ENCODE measurements at regions not wholly inside any gene's neighbourhood (a gene's known extent, or its start where the extent isn't known, plus 50 kb on each side); places are given as distances from the start of the nearest gene placed in this dataset.
"Not testable (repeated sequence)": the region's sequence is repeated elsewhere in the genome, so short reads cannot be mapped to it uniquely, and the experiment has no call there.

- H3K27ac ChIP-seq (ENCODE audit: insufficient read depth, low read length, poor library complexity, severe bottlenecking) = no peak overlapping the region
- H3K36me3 ChIP-seq (ENCODE audit: control insufficient read depth, insufficient read depth, low read length) = no peaks in the 10 kb centered on the region
- no peak overlapping the region for H3K4me3 ChIP-seq (ENCODE audit: insufficient read depth, low read depth, low read length, poor library complexity, severe bottlenecking)
- H3K9me3 ChIP-seq (ENCODE audit: control insufficient read depth, low read length) = no peaks in the 10 kb centered on the region
- no peaks in the 10 kb centered on the region for H3K27me3 ChIP-seq (replicated peaks; ENCODE audit: control insufficient read depth, insufficient read depth, low read length, poor library complexity, severe bottlenecking)
- DNase-seq = no peak
- no peaks in the 10 kb centered on the region for H3K4me1 ChIP-seq (ENCODE audit: control insufficient read depth, insufficient read depth, low read length, poor library complexity, severe bottlenecking)
Observed at GRCh38 chr21:28696844-28697410, 295.8 kb downstream of the LTN1 start.

GRCh38 chr21:28693476-28693875 lies 299.2 kb downstream of the LTN1 start:
- Histone ChIP-seq H3K4me3 (ENCODE audit: insufficient read depth, low read depth, low read length, poor library complexity, severe bottlenecking) (no peak overlapping the region), H3K4me1 (ENCODE audit: control insufficient read depth, insufficient read depth, low read length, poor library complexity, severe bottlenecking) (no peaks in the 10 kb centered on the region), H3K36me3 (ENCODE audit: control insufficient read depth, insufficient read depth, low read length) (no peaks in the 10 kb centered on the region), H3K9me3 (ENCODE audit: control insufficient read depth, low read length) (no peaks in the 10 kb centered on the region), H3K27me3 (replicated peaks; ENCODE audit: control insufficient read depth, insufficient read depth, low read length, poor library complexity, severe bottlenecking) (no peaks in the 10 kb centered on the region), H3K27ac (ENCODE audit: insufficient read depth, low read length, poor library complexity, severe bottlenecking) (no peak overlapping the region)
- no peak for DNase-seq

DNA sequence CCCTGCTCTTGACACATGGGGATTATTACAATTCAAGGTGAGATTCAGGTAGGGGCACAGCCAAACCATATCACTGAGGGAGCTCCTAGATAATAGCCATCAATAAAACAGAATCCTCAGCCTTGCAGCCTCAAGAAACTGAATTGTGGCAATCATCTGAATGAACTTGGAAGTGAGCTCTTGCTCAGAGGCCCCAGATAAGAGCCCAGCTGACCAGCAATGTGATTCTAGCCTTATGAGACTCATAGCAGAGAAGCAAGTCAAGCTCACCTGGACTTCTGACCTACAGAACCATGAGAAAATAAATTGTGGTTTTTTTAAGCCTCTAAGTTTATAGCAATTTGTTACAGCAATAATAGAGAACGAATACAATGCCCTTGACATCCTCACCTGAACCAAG lies 302.5 kb downstream of the LTN1 start:
- Histone ChIP-seq H3K4me3 (ENCODE audit: insufficient read depth, low read depth, low read length, poor library complexity, severe bottlenecking) (no peak overlapping the region), H3K4me1 (ENCODE audit: control insufficient read depth, insufficient read depth, low read length, poor library complexity, severe bottlenecking) (no peaks in the 10 kb centered on the region), H3K27ac (ENCODE audit: insufficient read depth, low read length, poor library complexity, severe bottlenecking) (no peak overlapping the region), H3K36me3 (ENCODE audit: control insufficient read depth, insufficient read depth, low read length) (no peaks in the 10 kb centered on the region), H3K27me3 (replicated peaks; ENCODE audit: control insufficient read depth, insufficient read depth, low read length, poor library complexity, severe bottlenecking) (no peaks in the 10 kb centered on the region), H3K9me3 (ENCODE audit: control insufficient read depth, low read length) (no peaks in the 10 kb centered on the region)
- DNase-seq = no peak

GRCh38 chr21:28688381-28688780 lies 304.3 kb downstream of the LTN1 start:
- Histone ChIP-seq H3K36me3 (ENCODE audit: control insufficient read depth, insufficient read depth, low read length) (no peaks in the 10 kb centered on the region), H3K27ac (ENCODE audit: insufficient read depth, low read length, poor library complexity, severe bottlenecking) (no peak overlapping the region), H3K9me3 (ENCODE audit: control insufficient read depth, low read length) (no peaks in the 10 kb centered on the region), H3K4me3 (ENCODE audit: insufficient read depth, low read depth, low read length, poor library complexity, severe bottlenecking) (no peak overlapping the region), H3K27me3 (replicated peaks; ENCODE audit: control insufficient read depth, insufficient read depth, low read length, poor library complexity, severe bottlenecking) (no peaks in the 10 kb centered on the region), H3K4me1 (ENCODE audit: control insufficient read depth, insufficient read depth, low read length, poor library complexity, severe bottlenecking) (no peaks in the 10 kb centered on the region)
- DNase-seq = no peak

DNA sequence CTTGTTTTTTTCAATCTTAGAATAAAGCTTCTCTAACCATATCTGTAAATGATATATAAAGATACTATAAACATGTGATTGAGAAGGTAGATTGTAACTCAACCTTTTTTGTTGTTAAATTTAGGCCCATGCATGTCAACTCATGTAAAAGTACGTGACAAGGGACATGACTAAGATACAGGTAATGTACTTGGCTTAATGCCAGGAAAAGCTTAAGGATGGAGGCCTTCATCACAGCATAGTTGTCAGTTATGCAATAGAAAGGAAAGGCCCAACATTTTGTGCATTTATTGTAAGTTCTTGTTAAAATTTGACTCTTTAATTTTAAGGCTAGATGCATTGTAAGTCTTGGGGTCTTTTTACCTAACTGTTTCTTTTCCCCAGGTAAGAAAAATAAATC lies 305.1 kb downstream of the LTN1 start:
- H3K36me3 ChIP-seq (ENCODE audit: control insufficient read depth, insufficient read depth, low read length) = no peaks in the 10 kb centered on the region
- no peak overlapping the region for H3K27ac ChIP-seq (ENCODE audit: insufficient read depth, low read length, poor library complexity, severe bottlenecking)
- H3K9me3 ChIP-seq (ENCODE audit: control insufficient read depth, low read length) = no peaks in the 10 kb centered on the region
- DNase-seq = no peak
- no peaks in the 10 kb centered on the region for H3K27me3 ChIP-seq (replicated peaks; ENCODE audit: control insufficient read depth, insufficient read depth, low read length, poor library complexity, severe bottlenecking)
- no peak overlapping the region for H3K4me3 ChIP-seq (ENCODE audit: insufficient read depth, low read depth, low read length, poor library complexity, severe bottlenecking)
- no peaks in the 10 kb centered on the region for H3K4me1 ChIP-seq (ENCODE audit: control insufficient read depth, insufficient read depth, low read length, poor library complexity, severe bottlenecking)

DNA sequence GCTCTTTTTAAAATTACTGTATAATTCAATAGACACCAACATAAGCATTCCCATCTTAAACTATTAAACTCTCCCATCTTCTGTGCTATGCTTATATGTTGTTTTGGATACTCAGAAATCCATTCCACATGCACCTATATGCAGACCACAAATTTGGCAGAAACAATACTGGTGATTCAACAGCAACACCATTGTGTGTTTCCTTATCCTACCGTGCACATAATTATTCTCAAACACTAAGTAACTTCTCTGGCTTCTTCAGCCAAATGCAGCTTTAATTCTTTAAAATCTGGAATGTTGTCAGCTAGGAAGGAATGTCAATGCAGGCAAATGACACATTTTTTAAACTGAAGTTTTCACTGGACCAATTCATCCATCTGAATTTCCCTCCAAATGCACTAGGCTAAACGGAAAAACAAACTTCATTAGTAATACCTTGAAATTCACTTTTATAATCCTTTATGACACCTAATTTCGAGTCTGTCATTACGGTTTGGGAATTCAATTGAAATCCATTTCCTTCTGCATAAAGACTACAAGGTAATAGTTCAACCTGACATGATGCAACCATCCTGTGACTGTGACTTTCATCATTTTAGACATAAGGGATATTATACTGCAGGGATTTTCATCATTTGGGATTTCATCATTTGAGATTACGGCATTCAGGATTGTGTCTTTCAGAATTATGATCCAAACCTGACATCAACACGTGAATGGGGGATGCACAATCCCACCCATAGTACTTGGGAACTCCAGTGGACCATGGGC lies 308.5 kb downstream of the LTN1 start:
- no peaks in the 10 kb centered on the region for H3K36me3 ChIP-seq (ENCODE audit: control insufficient read depth, insufficient read depth, low read length)
- no peak overlapping the region for H3K27ac ChIP-seq (ENCODE audit: insufficient read depth, low read length, poor library complexity, severe bottlenecking)
- no peaks in the 10 kb centered on the region for H3K4me1 ChIP-seq (ENCODE audit: control insufficient read depth, insufficient read depth, low read length, poor library complexity, severe bottlenecking)
- DNase-seq = no peak
- no peaks in the 10 kb centered on the region for H3K9me3 ChIP-seq (ENCODE audit: control insufficient read depth, low read length)
- no peak overlapping the region for H3K4me3 ChIP-seq (ENCODE audit: insufficient read depth, low read depth, low read length, poor library complexity, severe bottlenecking)
- no peaks in the 10 kb centered on the region for H3K27me3 ChIP-seq (replicated peaks; ENCODE audit: control insufficient read depth, insufficient read depth, low read length, poor library complexity, severe bottlenecking)

DNA sequence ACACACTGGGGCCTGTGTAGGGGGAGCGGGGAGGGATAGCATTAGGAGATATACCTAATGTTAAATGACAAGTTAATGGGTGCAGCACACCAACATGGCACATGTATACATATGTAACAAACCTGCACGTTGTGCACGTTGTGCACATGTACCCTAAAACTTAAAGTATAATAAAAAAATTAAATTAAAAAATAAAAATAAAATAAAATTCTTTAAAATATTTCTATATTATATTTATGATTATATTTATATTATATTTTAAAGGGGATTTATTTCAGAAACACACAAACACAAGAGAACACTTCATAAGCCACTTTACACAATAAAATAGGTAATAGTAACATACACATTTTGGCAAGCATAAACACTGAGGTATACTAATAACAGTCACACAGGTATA lies 309.8 kb downstream of the LTN1 start:
- H3K27ac ChIP-seq (ENCODE audit: insufficient read depth, low read length, poor library complexity, severe bottlenecking); H3K4me1 ChIP-seq (ENCODE audit: control insufficient read depth, insufficient read depth, low read length, poor library complexity, severe bottlenecking); DNase-seq; H3K9me3 ChIP-seq (ENCODE audit: control insufficient read depth, low read length); H3K36me3 ChIP-seq (ENCODE audit: control insufficient read depth, insufficient read depth, low read length); H3K4me3 ChIP-seq (ENCODE audit: insufficient read depth, low read depth, low read length, poor library complexity, severe bottlenecking); H3K27me3 ChIP-seq (replicated peaks; ENCODE audit: control insufficient read depth, insufficient read depth, low read length, poor library complexity, severe bottlenecking): not testable (repeated sequence)

- not testable (repeated sequence) for H3K27me3 ChIP-seq (replicated peaks; ENCODE audit: control insufficient read depth, insufficient read depth, low read length, poor library complexity, severe bottlenecking); H3K27ac ChIP-seq (ENCODE audit: insufficient read depth, low read length, poor library complexity, severe bottlenecking); H3K4me3 ChIP-seq (ENCODE audit: insufficient read depth, low read depth, low read length, poor library complexity, severe bottlenecking); H3K4me1 ChIP-seq (ENCODE audit: control insufficient read depth, insufficient read depth, low read length, poor library complexity, severe bottlenecking); H3K36me3 ChIP-seq (ENCODE audit: control insufficient read depth, insufficient read depth, low read length); H3K9me3 ChIP-seq (ENCODE audit: control insufficient read depth, low read length); DNase-seq
Observed at GRCh38 chr21:28677096-28677495, 315.6 kb downstream of the LTN1 start.

DNA sequence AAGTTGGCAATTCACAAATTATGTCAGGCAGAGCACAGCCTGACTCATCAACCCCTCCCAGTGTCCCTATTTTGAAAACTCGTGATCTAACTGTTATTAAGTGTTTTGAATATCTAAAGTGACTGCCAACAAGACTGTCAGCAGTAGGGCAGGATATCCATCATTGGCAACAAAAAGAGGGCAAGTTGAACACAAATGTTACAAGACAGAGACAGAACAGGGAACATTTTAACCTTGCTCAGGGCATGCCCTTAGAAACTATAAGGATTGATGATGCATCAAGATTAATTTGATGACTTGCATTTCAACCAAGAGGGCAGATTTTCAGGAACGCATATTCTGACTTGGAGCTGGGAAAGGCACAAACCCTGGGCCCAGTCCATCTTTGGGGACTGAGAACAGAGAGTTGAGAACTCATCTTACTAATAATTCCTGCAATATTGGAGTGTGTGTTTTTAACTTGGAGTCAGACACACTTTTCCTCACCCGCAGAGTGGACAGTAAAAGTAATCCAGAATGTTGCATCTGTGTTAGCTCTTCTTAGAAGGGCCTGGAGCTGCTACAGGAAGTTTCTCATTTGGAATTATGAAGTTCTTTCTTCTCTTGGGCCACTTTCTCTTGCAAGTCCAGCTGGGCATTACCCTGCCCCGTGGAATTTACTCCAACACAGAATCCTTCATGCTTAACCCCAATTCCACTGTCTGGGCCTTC lies 317.2 kb downstream of the LTN1 start:
- no peak overlapping the region for H3K27ac ChIP-seq (ENCODE audit: insufficient read depth, low read length, poor library complexity, severe bottlenecking)
- no peaks in the 10 kb centered on the region for H3K36me3 ChIP-seq (ENCODE audit: control insufficient read depth, insufficient read depth, low read length)
- no peaks in the 10 kb centered on the region for H3K4me1 ChIP-seq (ENCODE audit: control insufficient read depth, insufficient read depth, low read length, poor library complexity, severe bottlenecking)
- H3K9me3 ChIP-seq (ENCODE audit: control insufficient read depth, low read length) = no peaks in the 10 kb centered on the region
- H3K27me3 ChIP-seq (replicated peaks; ENCODE audit: control insufficient read depth, insufficient read depth, low read length, poor library complexity, severe bottlenecking) = no peaks in the 10 kb centered on the region
- no peak for DNase-seq
- H3K4me3 ChIP-seq (ENCODE audit: insufficient read depth, low read depth, low read length, poor library complexity, severe bottlenecking) = no peak overlapping the region

DNA sequence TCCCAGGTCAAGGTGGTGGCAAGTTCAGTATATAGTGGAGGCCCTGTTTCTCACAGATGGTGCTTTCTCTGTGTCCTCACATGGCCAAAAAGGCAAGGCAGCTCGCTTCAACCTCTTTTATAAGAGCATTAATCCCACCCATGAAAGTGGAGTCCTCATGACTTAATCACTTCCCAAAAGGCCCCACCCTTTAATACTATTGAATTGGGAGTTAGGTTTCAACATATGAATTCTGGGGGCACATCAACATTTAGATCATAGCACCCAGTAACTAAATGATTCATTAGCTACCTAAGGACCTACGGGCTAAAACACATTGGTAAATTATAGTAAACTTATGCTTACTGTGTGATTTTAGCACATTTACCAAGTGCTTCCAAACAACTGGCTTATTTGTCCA lies 317.9 kb downstream of the LTN1 start:
- no peaks in the 10 kb centered on the region for H3K9me3 ChIP-seq (ENCODE audit: control insufficient read depth, low read length)
- no peaks in the 10 kb centered on the region for H3K4me1 ChIP-seq (ENCODE audit: control insufficient read depth, insufficient read depth, low read length, poor library complexity, severe bottlenecking)
- H3K4me3 ChIP-seq (ENCODE audit: insufficient read depth, low read depth, low read length, poor library complexity, severe bottlenecking) = no peak overlapping the region
- no peak for DNase-seq
- no peaks in the 10 kb centered on the region for H3K36me3 ChIP-seq (ENCODE audit: control insufficient read depth, insufficient read depth, low read length)
- no peaks in the 10 kb centered on the region for H3K27me3 ChIP-seq (replicated peaks; ENCODE audit: control insufficient read depth, insufficient read depth, low read length, poor library complexity, severe bottlenecking)
- H3K27ac ChIP-seq (ENCODE audit: insufficient read depth, low read length, poor library complexity, severe bottlenecking) = no peak overlapping the region

All from effector memory CD4-positive, alpha-beta T cell (primary cell).